Ishikawa (cell line): ENCODE measurements at regions not wholly inside any gene's neighbourhood (a gene's known extent, or its start where the extent isn't known, plus 50 kb on each side); places are given as distances from the start of the nearest gene placed in this dataset.

Source experiments
- EGR1 ChIP-seq: IDR thresholded peaks from 2 replicates; pipeline ENCODE4 v1.6.1; 2012
- EP300 ChIP-seq: IDR thresholded peaks from 2 replicates; pipeline ENCODE4 v1.6.1; 2012; ENCODE audit warnings: borderline replicate concordance
- FOXM1 ChIP-seq: IDR thresholded peaks from 2 replicates; pipeline ENCODE4 v1.6.1; 2012; ENCODE audit warnings: low read depth, borderline replicate concordance
- TF ChIP-seq, protein P1 (sequence below): IDR thresholded peaks from 2 replicates; pipeline ENCODE4 v1.6.1; 2012

DNA sequence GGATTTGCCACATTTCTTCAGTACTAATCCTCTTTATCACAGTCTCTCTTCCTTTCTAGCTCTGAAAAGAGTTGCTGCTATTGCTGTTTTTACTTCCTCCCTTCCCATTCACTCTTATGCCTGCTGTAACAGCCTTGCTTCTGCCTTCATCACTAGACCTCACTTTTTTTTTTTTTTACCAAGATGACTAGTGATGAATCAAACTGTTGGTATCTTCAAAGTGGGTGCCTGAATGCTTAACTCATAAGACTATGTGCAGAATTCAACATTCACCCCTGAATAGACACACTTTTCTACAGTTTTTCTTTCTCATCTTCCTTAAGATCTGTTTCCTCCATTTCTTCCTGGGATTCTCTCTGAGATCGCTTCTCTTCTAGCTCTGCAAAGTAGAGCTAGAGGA is 217.2 kb upstream of the HTR2A start:
- no peak for TF ChIP-seq FOXM1
- TF ChIP-seq EP300: no peak
- TF ChIP-seq, protein P1, sequence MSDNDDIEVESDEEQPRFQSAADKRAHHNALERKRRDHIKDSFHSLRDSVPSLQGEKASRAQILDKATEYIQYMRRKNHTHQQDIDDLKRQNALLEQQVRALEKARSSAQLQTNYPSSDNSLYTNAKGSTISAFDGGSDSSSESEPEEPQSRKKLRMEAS: no peak
- TF ChIP-seq EGR1: no peak
